ENCODE measurements at regions not wholly inside any gene's neighbourhood (a gene's known extent, or its start where the extent isn't known, plus 50 kb on each side); places are given as distances from the start of the nearest gene placed in this dataset.
A peak's percentile ranks its signal among the peaks of the same experiment; 100 is the strongest.

DNA sequence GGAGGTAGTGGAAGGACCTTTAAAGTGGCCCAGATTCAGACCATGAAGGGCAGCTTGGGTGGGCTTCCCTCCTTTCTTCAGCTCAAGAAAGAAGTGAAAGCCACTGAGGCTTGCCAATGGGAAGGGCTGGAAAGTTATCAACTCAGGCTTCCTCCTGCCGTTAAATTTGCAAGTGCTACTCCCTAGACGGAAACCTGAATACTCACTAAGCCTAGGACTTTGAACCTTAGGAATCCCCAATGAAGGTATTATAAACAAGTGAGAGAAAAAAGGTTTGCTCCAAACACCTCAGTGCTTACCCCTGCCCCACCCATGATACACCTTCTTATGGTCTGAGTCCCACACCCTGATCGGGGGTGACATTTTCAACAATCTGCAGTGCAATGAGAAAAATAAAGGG lies 396.4 kb downstream of the SHQ1 start:
- TF ChIP-seq, protein P1, sequence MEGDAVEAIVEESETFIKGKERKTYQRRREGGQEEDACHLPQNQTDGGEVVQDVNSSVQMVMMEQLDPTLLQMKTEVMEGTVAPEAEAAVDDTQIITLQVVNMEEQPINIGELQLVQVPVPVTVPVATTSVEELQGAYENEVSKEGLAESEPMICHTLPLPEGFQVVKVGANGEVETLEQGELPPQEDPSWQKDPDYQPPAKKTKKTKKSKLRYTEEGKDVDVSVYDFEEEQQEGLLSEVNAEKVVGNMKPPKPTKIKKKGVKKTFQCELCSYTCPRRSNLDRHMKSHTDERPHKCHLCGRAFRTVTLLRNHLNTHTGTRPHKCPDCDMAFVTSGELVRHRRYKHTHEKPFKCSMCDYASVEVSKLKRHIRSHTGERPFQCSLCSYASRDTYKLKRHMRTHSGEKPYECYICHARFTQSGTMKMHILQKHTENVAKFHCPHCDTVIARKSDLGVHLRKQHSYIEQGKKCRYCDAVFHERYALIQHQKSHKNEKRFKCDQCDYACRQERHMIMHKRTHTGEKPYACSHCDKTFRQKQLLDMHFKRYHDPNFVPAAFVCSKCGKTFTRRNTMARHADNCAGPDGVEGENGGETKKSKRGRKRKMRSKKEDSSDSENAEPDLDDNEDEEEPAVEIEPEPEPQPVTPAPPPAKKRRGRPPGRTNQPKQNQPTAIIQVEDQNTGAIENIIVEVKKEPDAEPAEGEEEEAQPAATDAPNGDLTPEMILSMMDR (IDR thresholded peaks at IDR 0.05; ENCODE audit: insufficient read depth, low read depth, low read length, missing control alignments), result no peak
- DNase-seq (ENCODE audit: low read depth), result no peak
- no peak overlapping the region for H3K4me3 ChIP-seq (ENCODE audit: low read depth, low read length)

DNA sequence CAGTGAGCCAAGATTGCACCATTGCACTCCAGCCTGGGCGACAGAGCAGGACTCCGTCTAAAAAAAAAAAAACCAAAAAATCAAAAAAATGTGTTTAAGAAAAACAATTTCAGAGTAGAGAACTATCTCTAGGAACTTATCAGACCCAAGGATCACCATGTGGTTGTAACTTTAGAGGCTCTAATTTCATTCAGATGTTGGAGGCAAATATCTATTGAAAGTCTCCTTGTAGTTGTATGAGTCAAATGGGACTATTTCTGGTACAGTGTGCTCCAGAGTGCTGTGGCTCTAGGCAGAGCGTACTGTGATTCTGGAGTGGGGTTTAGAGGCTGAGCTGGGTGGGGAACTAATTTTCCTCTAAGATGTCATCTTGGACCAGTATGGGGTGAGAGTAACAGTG lies 398.7 kb downstream of the SHQ1 start:
- no peak for DNase-seq (ENCODE audit: low read depth)
- no peak overlapping the region for H3K4me3 ChIP-seq (ENCODE audit: low read depth, low read length)
- TF ChIP-seq, protein P1 (IDR thresholded peaks at IDR 0.05; ENCODE audit: insufficient read depth, low read depth, low read length, missing control alignments), result no peak

DNA sequence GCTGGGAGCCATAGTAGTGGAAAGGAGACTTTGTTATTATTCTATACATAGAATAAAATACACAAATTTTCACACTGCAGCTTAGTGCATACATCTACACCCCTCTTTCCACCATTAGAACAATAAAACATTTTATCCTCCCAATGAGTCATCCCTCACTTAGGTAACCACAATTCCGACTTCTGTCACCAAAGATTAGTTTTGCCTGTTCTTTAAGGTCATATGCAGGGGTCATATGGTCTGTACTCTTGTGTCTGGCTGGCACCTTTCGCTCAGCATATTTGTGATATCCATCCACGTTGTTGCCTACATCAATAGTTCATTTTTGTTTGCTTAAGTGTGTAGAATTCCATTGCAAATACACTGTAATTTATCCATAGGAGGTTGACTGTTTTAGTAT lies 399.4 kb downstream of the SHQ1 start:
- no peak for DNase-seq (ENCODE audit: low read depth)
- H3K4me3 ChIP-seq (ENCODE audit: low read depth, low read length), result no peak overlapping the region
- TF ChIP-seq, protein P1 (IDR thresholded peaks at IDR 0.05; ENCODE audit: insufficient read depth, low read depth, low read length, missing control alignments), result no peak

DNA sequence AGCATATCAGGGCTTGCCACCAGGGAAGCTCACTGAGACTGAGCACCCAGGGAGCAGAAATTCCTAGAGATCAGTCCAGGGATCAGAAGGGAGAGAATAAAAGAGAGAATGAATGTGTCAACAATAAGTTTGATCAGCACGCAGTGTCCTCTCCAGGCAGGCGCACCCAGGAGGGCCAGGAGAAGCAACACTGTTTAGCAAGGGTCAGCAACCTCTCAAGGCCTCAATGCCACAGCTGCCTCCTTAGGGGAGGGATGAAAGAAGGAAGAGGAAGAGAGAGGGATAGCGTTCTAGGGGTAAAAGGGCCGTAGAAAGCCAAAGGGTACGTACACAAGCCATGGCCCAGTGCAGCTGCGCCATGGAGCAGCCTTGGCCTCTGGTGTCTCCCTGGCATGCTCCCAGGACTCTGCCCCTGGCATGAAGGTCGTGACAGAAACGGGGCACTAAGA lies 399.8 kb downstream of the SHQ1 start:
- no peak for DNase-seq (ENCODE audit: low read depth)
- no peak overlapping the region for H3K4me3 ChIP-seq (ENCODE audit: low read depth, low read length)
- TF ChIP-seq, protein P1 (IDR thresholded peaks at IDR 0.05; ENCODE audit: insufficient read depth, low read depth, low read length, missing control alignments), result no peak

DNA sequence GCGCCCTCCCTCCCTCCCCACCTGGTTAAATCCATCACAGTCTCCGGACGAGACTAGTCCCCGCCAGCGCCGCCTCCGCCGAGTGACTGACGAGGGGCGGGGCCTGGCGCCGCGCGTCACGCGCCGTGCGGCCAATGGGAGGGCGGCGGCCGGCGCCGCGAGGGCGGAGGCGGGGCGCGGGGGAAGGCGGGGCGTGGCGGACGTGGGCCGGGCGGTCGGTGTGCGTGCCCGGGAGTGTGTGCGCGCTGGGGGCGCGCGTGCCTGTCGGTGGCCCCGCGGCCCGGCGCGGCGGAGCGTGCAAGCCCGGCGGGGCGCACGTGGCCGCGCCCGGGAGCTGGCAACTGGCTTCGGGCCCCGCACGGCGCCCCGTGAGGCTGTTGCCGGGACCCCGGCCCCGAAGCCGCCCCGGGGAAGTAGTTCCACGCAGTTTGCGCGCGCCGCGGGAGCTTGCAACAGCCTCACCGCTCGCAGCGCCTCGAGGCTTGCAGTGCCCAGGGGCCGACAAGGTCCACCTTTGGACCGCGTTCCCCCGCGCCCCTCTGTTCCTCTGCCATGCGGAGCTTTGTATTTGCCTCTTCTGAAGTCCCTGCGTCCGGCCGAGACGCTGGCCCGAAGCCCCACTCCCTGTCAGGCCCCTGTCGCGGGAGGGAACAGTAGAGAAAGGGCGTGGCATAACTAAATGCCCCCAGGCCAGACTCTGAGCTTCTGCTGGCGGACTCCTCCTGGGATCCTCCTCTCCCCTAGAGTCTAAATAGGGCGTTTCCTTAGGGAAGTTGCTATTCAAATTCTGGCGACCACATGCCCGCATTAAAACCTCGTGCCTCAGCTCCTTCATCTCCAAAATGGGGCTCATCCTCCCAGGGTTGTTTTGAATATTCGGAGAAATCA lies 400.9 kb downstream of the SHQ1 start:
- TF ChIP-seq, protein P1 (IDR thresholded peaks at IDR 0.05; ENCODE audit: insufficient read depth, low read depth, low read length, missing control alignments), result no peak
- H3K4me3 ChIP-seq (ENCODE audit: low read depth, low read length), result peak overlapping the region; percentile 98
- DNase-seq (ENCODE audit: low read depth), result peak; percentile 95

DNA sequence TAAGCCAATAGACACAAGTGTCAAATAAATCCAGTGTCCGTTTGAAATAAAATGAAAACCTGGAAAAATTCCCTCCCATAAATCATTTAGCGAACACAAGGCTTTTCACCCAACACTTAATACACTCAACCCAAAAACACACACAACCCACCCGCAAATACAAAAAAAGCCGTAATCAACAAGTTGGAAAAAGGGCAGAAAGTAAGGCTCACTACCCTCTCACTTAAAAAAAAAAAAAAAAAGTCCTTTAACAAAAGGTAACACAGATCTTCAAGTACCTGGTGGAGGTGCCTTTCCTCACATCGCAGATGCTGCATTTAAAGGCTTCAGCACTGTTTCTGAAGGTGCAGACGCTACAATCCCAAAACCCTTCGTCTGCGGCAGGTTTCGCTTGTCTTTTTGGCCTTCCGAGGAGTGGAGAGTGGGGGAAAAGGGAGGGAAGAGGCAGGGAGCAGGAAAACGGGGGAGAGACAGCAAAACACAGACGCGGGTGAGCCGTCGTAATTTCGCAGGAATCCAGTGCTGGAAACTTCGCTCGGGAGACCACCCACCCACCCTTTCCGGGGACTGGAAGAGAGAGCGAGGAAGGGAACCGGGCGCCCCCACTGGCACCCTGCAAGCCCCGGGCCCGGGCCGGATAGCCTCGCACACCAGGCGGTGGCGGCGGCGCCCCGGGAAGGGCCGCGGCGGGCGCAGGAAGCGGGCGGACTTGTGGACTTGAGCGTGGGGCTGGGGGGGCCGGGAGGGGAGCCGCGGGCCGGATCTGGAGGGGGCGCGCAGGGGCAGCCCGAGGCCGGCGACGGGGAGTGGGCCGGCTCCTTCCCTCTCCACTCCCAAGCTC lies 401.8 kb downstream of the SHQ1 start, which contains the start of gene RYBP:
Gene RYBP (minus strand): TSS at position 404 of the 841 bp plus-strand sequence.
- TF ChIP-seq, protein P1 (IDR thresholded peaks at IDR 0.05; ENCODE audit: insufficient read depth, low read depth, low read length, missing control alignments), result no peak
- peak within 1 kb of the TSS; percentile 98 for H3K4me3 ChIP-seq (ENCODE audit: low read depth, low read length)
- DNase-seq (ENCODE audit: low read depth), result peak; percentile 34

Data from GM12865 (cell line).